Osteoblast (primary cell): ENCODE measurements at regions not wholly inside any gene's neighbourhood (a gene's known extent, or its start where the extent isn't known, plus 50 kb on each side); places are given as distances from the start of the nearest gene placed in this dataset.

Experiments
- DNase-seq: peaks from one replicate; pipeline ENCODE4 v3.0.0; 2011; ENCODE audit warnings: low spot score, mixed read lengths; ENCODE audit not compliant: insufficient read length; ENCODE audit errors: missing footprints
- H2AFZ ChIP-seq: 2 replicates; pipeline ENCODE4 v1.6.0; 2011; ENCODE audit warnings: mild to moderate bottlenecking, low read length
- H3K27ac ChIP-seq: 2 replicates; pipeline ENCODE4 v1.5.1; 2011; ENCODE audit warnings: mild to moderate bottlenecking, low read depth, low read length, moderate library complexity
- H3K27me3 ChIP-seq: 2 replicates; pipeline ENCODE4 v1.6.0; 2012; ENCODE audit warnings: mild to moderate bottlenecking, control low read depth, inconsistent platforms, low read length, moderate library complexity; ENCODE audit not compliant: insufficient read depth
- H3K36me3 ChIP-seq: 2 replicates; pipeline ENCODE4 v1.5.1; 2011; ENCODE audit warnings: mild to moderate bottlenecking, low read length, control low read depth, moderate library complexity; ENCODE audit not compliant: insufficient read depth
- H3K4me1 ChIP-seq: 2 replicates; pipeline ENCODE4 v1.5.1; 2011; ENCODE audit warnings: mild to moderate bottlenecking, low read length, control low read depth, moderate library complexity; ENCODE audit not compliant: insufficient read depth
- H3K4me2 ChIP-seq: 2 replicates; pipeline ENCODE4 v1.6.0; 2011; ENCODE audit warnings: mild to moderate bottlenecking, low read length; ENCODE audit not compliant: insufficient read depth
- H3K4me3 ChIP-seq: fragments of 200-600 bp; sonication (generic); 3 replicates; pipeline ENCODE4 v1.5.1; 2012; ENCODE audit warnings: mild to moderate bottlenecking, low read length, inconsistent platforms; ENCODE audit not compliant: insufficient read depth
- H3K79me2 ChIP-seq: 2 replicates; pipeline ENCODE4 v1.6.0; 2012; ENCODE audit warnings: mild to moderate bottlenecking, low read length, control low read depth, inconsistent platforms; ENCODE audit not compliant: insufficient read depth
- H3K9me3 ChIP-seq: 2 replicates; pipeline ENCODE4 v1.5.1; 2011; ENCODE audit warnings: low read depth, low read length, control low read depth
- H4K20me1 ChIP-seq: 2 replicates; pipeline ENCODE4 v1.6.0; 2012; ENCODE audit warnings: mild to moderate bottlenecking, low read length, control low read depth; ENCODE audit not compliant: insufficient read depth
- CTCF ChIP-seq: IDR thresholded peaks from 2 replicates; pipeline ENCODE4 v1.5.1; 2011; ENCODE audit warnings: mild to moderate bottlenecking, low read depth, low read length, moderate library complexity; ENCODE audit errors: extremely low read depth

DNA sequence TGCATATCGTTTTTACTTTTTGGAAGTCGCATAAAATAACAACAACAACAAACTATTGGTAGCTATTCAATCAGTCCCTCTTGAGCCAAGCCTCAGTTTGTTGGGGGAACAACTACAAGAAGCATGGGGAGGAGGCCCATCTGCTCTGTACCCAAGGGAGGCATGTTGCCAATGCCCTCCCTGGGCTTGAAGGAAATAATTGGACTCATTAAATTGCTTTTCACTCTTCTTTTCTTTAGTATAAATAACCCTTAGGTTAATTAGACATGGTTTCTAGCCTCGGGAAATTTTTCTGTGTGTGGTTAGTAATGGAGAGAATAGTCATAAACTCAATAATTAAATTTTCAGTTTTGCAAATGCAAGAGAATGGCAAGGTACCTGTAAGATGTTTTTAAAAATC lies 500.7 kb downstream of the TLE4 start:
- Histone ChIP-seq H3K9me3 (no peaks in the 10 kb centered on the region), H3K4me3 (no peak overlapping the region), H3K27ac (no peak overlapping the region), H3K27me3 (no peaks in the 10 kb centered on the region), H4K20me1 (no peaks in the 10 kb centered on the region), H2AFZ (no peak overlapping the region), H3K36me3 (no peaks in the 10 kb centered on the region), H3K4me1 (peaks cover 33% of the 10 kb centered on the region), H3K79me2 (no peaks in the 10 kb centered on the region), H3K4me2 (no peak overlapping the region)
- TF ChIP-seq CTCF: no peak
- DNase-seq: no peak

DNA sequence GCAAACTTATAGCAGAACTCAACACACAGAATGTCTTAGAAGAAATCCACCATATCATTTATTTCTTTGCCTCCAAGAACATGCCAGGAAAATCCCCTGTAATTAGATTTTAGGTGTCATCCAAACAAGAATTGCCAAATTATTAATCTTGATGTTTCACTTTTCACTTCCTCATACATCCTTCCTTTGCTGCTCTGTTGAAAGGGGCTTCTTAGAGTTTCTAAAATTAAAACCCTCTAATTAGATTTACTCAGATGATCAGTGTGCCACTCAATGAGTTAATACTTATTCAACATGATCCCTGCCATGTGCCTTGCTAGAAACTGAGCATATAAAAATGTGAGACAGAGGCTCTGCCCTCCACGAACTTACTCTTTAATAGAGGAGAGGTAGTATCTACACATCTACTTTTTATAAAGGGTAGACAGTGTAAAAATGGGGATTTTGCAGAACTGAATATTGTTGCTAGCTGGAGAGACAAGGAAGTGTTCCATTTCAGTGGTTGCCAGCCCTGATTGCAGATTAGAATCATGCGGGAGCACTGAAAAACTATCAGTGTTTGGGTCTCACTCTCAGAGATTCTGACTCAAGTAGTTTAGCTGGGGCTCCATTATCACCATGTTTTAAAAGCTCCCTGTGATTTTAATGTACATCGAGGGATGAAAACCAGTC lies 498.4 kb downstream of the TLE4 start:
- H2AFZ ChIP-seq: no peak overlapping the region
- no peak for TF ChIP-seq CTCF
- H3K27ac ChIP-seq: no peak overlapping the region
- H3K4me1 ChIP-seq: peaks cover 13% of the 10 kb centered on the region
- no peaks in the 10 kb centered on the region for H3K79me2 ChIP-seq
- no peak for DNase-seq
- H3K27me3 ChIP-seq: no peaks in the 10 kb centered on the region
- H3K36me3 ChIP-seq: no peaks in the 10 kb centered on the region
- H3K9me3 ChIP-seq: no peaks in the 10 kb centered on the region
- no peak overlapping the region for H3K4me3 ChIP-seq
- no peaks in the 10 kb centered on the region for H4K20me1 ChIP-seq
- no peak overlapping the region for H3K4me2 ChIP-seq

GRCh38 chr9:80066931-80067330 lies 495.2 kb downstream of the TLE4 start:
- no peak overlapping the region for H3K4me2 ChIP-seq
- DNase-seq: no peak
- H3K36me3 ChIP-seq: no peaks in the 10 kb centered on the region
- no peak overlapping the region for H3K4me3 ChIP-seq
- no peak overlapping the region for H3K27ac ChIP-seq
- TF ChIP-seq CTCF: no peak
- H2AFZ ChIP-seq: no peak overlapping the region
- peaks cover 21% of the 10 kb centered on the region for H3K4me1 ChIP-seq
- no peaks in the 10 kb centered on the region for H3K79me2 ChIP-seq
- no peaks in the 10 kb centered on the region for H3K27me3 ChIP-seq
- H3K9me3 ChIP-seq: no peaks in the 10 kb centered on the region
- H4K20me1 ChIP-seq: no peaks in the 10 kb centered on the region

DNA sequence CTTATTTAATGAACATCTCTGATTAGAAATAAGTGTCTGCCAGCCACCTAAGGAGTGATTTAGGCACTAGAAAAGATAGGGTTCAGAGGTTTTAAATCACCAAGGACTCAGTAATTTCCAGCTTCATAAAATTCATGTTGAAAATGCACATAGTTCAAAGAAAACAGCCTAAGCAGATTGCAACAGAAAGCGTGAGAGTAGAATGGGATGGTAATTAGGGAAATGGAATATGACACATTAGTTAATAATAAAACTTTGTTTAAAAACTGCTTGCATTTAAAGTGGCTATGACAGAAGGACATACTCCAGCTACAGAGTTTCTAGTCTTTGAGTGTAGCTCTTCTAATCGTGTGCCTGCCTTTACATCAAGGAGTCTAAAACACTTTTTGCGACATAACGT lies 490.8 kb downstream of the TLE4 start:
- H3K27me3 ChIP-seq: no peaks in the 10 kb centered on the region
- H3K27ac ChIP-seq: peak overlapping the region; percentile 85
- H4K20me1 ChIP-seq: no peaks in the 10 kb centered on the region
- H3K4me1 ChIP-seq: peaks cover 34% of the 10 kb centered on the region
- H3K4me2 ChIP-seq: peak overlapping the region; percentile 52
- H3K4me3 ChIP-seq: no peak overlapping the region
- no peak overlapping the region for H2AFZ ChIP-seq
- DNase-seq: peak; percentile 13
- H3K79me2 ChIP-seq: no peaks in the 10 kb centered on the region
- H3K9me3 ChIP-seq: no peaks in the 10 kb centered on the region
- H3K36me3 ChIP-seq: no peaks in the 10 kb centered on the region
- no peak for TF ChIP-seq CTCF
